ENCODE measurements at regions not wholly inside any gene's neighbourhood (a gene's known extent, or its start where the extent isn't known, plus 50 kb on each side); places are given as distances from the start of the nearest gene placed in this dataset.

DNA sequence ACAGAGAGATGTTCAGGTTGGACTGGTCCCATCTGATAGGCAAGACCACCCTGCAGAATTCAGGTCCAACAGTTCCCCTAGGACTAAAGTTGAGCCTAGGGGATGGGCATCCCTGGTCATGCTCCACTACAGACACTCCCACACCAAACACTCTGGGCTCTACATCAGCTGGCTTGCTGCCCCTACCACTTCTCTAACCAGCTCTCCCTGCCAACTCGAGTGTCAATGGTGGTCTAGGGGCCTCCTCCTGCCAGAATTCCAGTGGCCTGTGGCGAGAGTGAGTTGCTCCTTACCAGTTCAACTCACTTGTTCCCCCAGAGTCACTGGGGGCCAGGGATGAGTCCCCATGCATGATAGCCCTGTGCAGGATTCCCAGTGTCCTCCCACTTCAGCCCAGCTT, 316.2 kb upstream of the PPP2R3A start:
- TF ChIP-seq, protein P1, sequence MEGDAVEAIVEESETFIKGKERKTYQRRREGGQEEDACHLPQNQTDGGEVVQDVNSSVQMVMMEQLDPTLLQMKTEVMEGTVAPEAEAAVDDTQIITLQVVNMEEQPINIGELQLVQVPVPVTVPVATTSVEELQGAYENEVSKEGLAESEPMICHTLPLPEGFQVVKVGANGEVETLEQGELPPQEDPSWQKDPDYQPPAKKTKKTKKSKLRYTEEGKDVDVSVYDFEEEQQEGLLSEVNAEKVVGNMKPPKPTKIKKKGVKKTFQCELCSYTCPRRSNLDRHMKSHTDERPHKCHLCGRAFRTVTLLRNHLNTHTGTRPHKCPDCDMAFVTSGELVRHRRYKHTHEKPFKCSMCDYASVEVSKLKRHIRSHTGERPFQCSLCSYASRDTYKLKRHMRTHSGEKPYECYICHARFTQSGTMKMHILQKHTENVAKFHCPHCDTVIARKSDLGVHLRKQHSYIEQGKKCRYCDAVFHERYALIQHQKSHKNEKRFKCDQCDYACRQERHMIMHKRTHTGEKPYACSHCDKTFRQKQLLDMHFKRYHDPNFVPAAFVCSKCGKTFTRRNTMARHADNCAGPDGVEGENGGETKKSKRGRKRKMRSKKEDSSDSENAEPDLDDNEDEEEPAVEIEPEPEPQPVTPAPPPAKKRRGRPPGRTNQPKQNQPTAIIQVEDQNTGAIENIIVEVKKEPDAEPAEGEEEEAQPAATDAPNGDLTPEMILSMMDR (conservative IDR thresholded peaks at IDR 0.05 in 1 of 2, IDR thresholded peaks at IDR 0.05 in 1 of 2; ENCODE audit: extremely low read depth in 1 of 2, insufficient read depth in 1 of 2, low read depth in 1 of 2, low read length in 2 of 2): no peak
- TF ChIP-seq EZH2 (IDR thresholded peaks at IDR 0.05; ENCODE audit: borderline replicate concordance, low read length): no peak

All from mammary epithelial cell (primary cell).